ENCODE measurements at regions not wholly inside any gene's neighbourhood (a gene's known extent, or its start where the extent isn't known, plus 50 kb on each side); places are given as distances from the start of the nearest gene placed in this dataset.
A peak's percentile ranks its signal among the peaks of the same experiment; 100 is the strongest.

- Histone ChIP-seq H3K27ac (ENCODE audit: low read depth, low read length) (no peak overlapping the region), H3K9me3 (ENCODE audit: control insufficient read depth in 3 of 3, low read length in 3 of 3) (no peaks in the 10 kb centered on the region), H3K27me3 (ENCODE audit: control insufficient read depth in 3 of 3, insufficient read depth in 3 of 3, low read length in 3 of 3) (no peaks in the 10 kb centered on the region), H3K36me3 (ENCODE audit: control insufficient read depth in 3 of 3, insufficient read depth in 3 of 3, low read length in 3 of 3) (no peaks in the 10 kb centered on the region), H3K4me1 (ENCODE audit: control insufficient read depth in 3 of 3, insufficient read depth in 3 of 3, low read length in 3 of 3) (peaks cover 0 to 3% (median 0%) of the 10 kb centered on the region in 3 donors), H3K4me3 (ENCODE audit: low read length in 3 of 3) (no peak overlapping the region), H3K9ac (ENCODE audit: low read depth in 1 of 3, low read length in 3 of 3) (no peak overlapping the region)
Measured at GRCh38 chr12:23210573-23210972, 585.6 kb downstream of the ETNK1 start.

GRCh38 chr12:23211384-23212320 lies 586.7 kb downstream of the ETNK1 start:
- Histone ChIP-seq H3K27me3 (ENCODE audit: control insufficient read depth in 3 of 3, insufficient read depth in 3 of 3, low read length in 3 of 3) (no peaks in the 10 kb centered on the region), H3K9ac (ENCODE audit: low read depth in 1 of 3, low read length in 3 of 3) (no peak overlapping the region), H3K9me3 (ENCODE audit: control insufficient read depth in 3 of 3, low read length in 3 of 3) (peaks cover 0 to 4% (median 0%) of the 10 kb centered on the region in 3 donors), H3K4me3 (ENCODE audit: low read length in 3 of 3) (no peak overlapping the region), H3K27ac (ENCODE audit: low read depth, low read length) (no peak overlapping the region), H3K4me1 (ENCODE audit: control insufficient read depth in 3 of 3, insufficient read depth in 3 of 3, low read length in 3 of 3) (peaks cover 0 to 3% (median 0%) of the 10 kb centered on the region in 3 donors), H3K36me3 (ENCODE audit: control insufficient read depth in 3 of 3, insufficient read depth in 3 of 3, low read length in 3 of 3) (no peaks in the 10 kb centered on the region)

GRCh38 chr12:23217158-23217557 lies 592.2 kb downstream of the ETNK1 start:
- no peak overlapping the region for H3K9ac ChIP-seq (ENCODE audit: low read depth in 1 of 3, low read length in 3 of 3)
- no peak overlapping the region for H3K4me3 ChIP-seq (ENCODE audit: low read length in 3 of 3)
- no peaks in the 10 kb centered on the region for H3K36me3 ChIP-seq (ENCODE audit: control insufficient read depth in 3 of 3, insufficient read depth in 3 of 3, low read length in 3 of 3)
- peaks cover 0 to 4% (median 0%) of the 10 kb centered on the region in 3 donors for H3K9me3 ChIP-seq (ENCODE audit: control insufficient read depth in 3 of 3, low read length in 3 of 3)
- H3K27ac ChIP-seq (ENCODE audit: low read depth, low read length): no peak overlapping the region
- H3K27me3 ChIP-seq (ENCODE audit: control insufficient read depth in 3 of 3, insufficient read depth in 3 of 3, low read length in 3 of 3): no peaks in the 10 kb centered on the region
- H3K4me1 ChIP-seq (ENCODE audit: control insufficient read depth in 3 of 3, insufficient read depth in 3 of 3, low read length in 3 of 3): no peaks in the 10 kb centered on the region

- no peak overlapping the region for H3K4me3 ChIP-seq (ENCODE audit: low read length in 3 of 3)
- H3K27ac ChIP-seq (ENCODE audit: low read depth, low read length): no peak overlapping the region
- H3K36me3 ChIP-seq (ENCODE audit: control insufficient read depth in 3 of 3, insufficient read depth in 3 of 3, low read length in 3 of 3): no peaks in the 10 kb centered on the region
- H3K9ac ChIP-seq (ENCODE audit: low read depth in 1 of 3, low read length in 3 of 3): no peak overlapping the region
- H3K4me1 ChIP-seq (ENCODE audit: control insufficient read depth in 3 of 3, insufficient read depth in 3 of 3, low read length in 3 of 3): no peaks in the 10 kb centered on the region
- no peaks in the 10 kb centered on the region for H3K27me3 ChIP-seq (ENCODE audit: control insufficient read depth in 3 of 3, insufficient read depth in 3 of 3, low read length in 3 of 3)
- H3K9me3 ChIP-seq (ENCODE audit: control insufficient read depth in 3 of 3, low read length in 3 of 3): peaks cover 0 to 4% (median 0%) of the 10 kb centered on the region in 3 donors
Measured at GRCh38 chr12:23217667-23218066, 592.7 kb downstream of the ETNK1 start.

GRCh38 chr12:23221066-23221465 lies 596.1 kb downstream of the ETNK1 start:
- Histone ChIP-seq H3K4me3 (ENCODE audit: low read length in 3 of 3) (no peak overlapping the region), H3K27me3 (ENCODE audit: control insufficient read depth in 3 of 3, insufficient read depth in 3 of 3, low read length in 3 of 3) (no peaks in the 10 kb centered on the region), H3K9me3 (ENCODE audit: control insufficient read depth in 3 of 3, low read length in 3 of 3) (peaks cover 0 to under 1% (median 0%) of the 10 kb centered on the region in 3 donors), H3K36me3 (ENCODE audit: control insufficient read depth in 3 of 3, insufficient read depth in 3 of 3, low read length in 3 of 3) (no peaks in the 10 kb centered on the region), H3K27ac (ENCODE audit: low read depth, low read length) (no peak overlapping the region), H3K9ac (ENCODE audit: low read depth in 1 of 3, low read length in 3 of 3) (no peak overlapping the region), H3K4me1 (ENCODE audit: control insufficient read depth in 3 of 3, insufficient read depth in 3 of 3, low read length in 3 of 3) (no peaks in the 10 kb centered on the region)

- H3K4me1 ChIP-seq (ENCODE audit: control insufficient read depth in 3 of 3, insufficient read depth in 3 of 3, low read length in 3 of 3): no peaks in the 10 kb centered on the region
- H3K9me3 ChIP-seq (ENCODE audit: control insufficient read depth in 3 of 3, low read length in 3 of 3): no peaks in the 10 kb centered on the region
- no peaks in the 10 kb centered on the region for H3K36me3 ChIP-seq (ENCODE audit: control insufficient read depth in 3 of 3, insufficient read depth in 3 of 3, low read length in 3 of 3)
- H3K4me3 ChIP-seq (ENCODE audit: low read length in 3 of 3): no peak overlapping the region
- no peak overlapping the region for H3K9ac ChIP-seq (ENCODE audit: low read depth in 1 of 3, low read length in 3 of 3)
- no peaks in the 10 kb centered on the region for H3K27me3 ChIP-seq (ENCODE audit: control insufficient read depth in 3 of 3, insufficient read depth in 3 of 3, low read length in 3 of 3)
- no peak overlapping the region for H3K27ac ChIP-seq (ENCODE audit: low read depth, low read length)
Measured at GRCh38 chr12:23221926-23222325, 597.0 kb downstream of the ETNK1 start.

GRCh38 chr12:23222801-23223200 lies 597.8 kb downstream of the ETNK1 start:
- H3K4me3 ChIP-seq (ENCODE audit: low read length in 3 of 3): no peak overlapping the region
- no peaks in the 10 kb centered on the region for H3K27me3 ChIP-seq (ENCODE audit: control insufficient read depth in 3 of 3, insufficient read depth in 3 of 3, low read length in 3 of 3)
- H3K9me3 ChIP-seq (ENCODE audit: control insufficient read depth in 3 of 3, low read length in 3 of 3): no peaks in the 10 kb centered on the region
- no peaks in the 10 kb centered on the region for H3K4me1 ChIP-seq (ENCODE audit: control insufficient read depth in 3 of 3, insufficient read depth in 3 of 3, low read length in 3 of 3)
- H3K36me3 ChIP-seq (ENCODE audit: control insufficient read depth in 3 of 3, insufficient read depth in 3 of 3, low read length in 3 of 3): no peaks in the 10 kb centered on the region
- H3K27ac ChIP-seq (ENCODE audit: low read depth, low read length): no peak overlapping the region
- H3K9ac ChIP-seq (ENCODE audit: low read depth in 1 of 3, low read length in 3 of 3): no peak overlapping the region

GRCh38 chr12:23228101-23228500 lies 603.1 kb downstream of the ETNK1 start:
- H3K36me3 ChIP-seq (ENCODE audit: control insufficient read depth in 3 of 3, insufficient read depth in 3 of 3, low read length in 3 of 3): no peaks in the 10 kb centered on the region
- no peaks in the 10 kb centered on the region for H3K9me3 ChIP-seq (ENCODE audit: control insufficient read depth in 3 of 3, low read length in 3 of 3)
- H3K9ac ChIP-seq (ENCODE audit: low read depth in 1 of 3, low read length in 3 of 3): no peak overlapping the region
- H3K4me1 ChIP-seq (ENCODE audit: control insufficient read depth in 3 of 3, insufficient read depth in 3 of 3, low read length in 3 of 3): peaks cover 0 to 3% (median 0%) of the 10 kb centered on the region in 3 donors
- H3K27me3 ChIP-seq (ENCODE audit: control insufficient read depth in 3 of 3, insufficient read depth in 3 of 3, low read length in 3 of 3): no peaks in the 10 kb centered on the region
- H3K27ac ChIP-seq (ENCODE audit: low read depth, low read length): peak overlapping the region; percentile 55
- H3K4me3 ChIP-seq (ENCODE audit: low read length in 3 of 3): no peak overlapping the region

GRCh38 chr12:23230899-23231298 lies 605.9 kb downstream of the ETNK1 start:
- Histone ChIP-seq H3K9ac (ENCODE audit: low read depth in 1 of 3, low read length in 3 of 3) (no peak overlapping the region), H3K4me3 (ENCODE audit: low read length in 3 of 3) (no peak overlapping the region), H3K4me1 (ENCODE audit: control insufficient read depth in 3 of 3, insufficient read depth in 3 of 3, low read length in 3 of 3) (peaks cover 0 to 3% (median 0%) of the 10 kb centered on the region in 3 donors), H3K36me3 (ENCODE audit: control insufficient read depth in 3 of 3, insufficient read depth in 3 of 3, low read length in 3 of 3) (no peaks in the 10 kb centered on the region), H3K27me3 (ENCODE audit: control insufficient read depth in 3 of 3, insufficient read depth in 3 of 3, low read length in 3 of 3) (no peaks in the 10 kb centered on the region), H3K9me3 (ENCODE audit: control insufficient read depth in 3 of 3, low read length in 3 of 3) (no peaks in the 10 kb centered on the region), H3K27ac (ENCODE audit: low read depth, low read length) (no peak overlapping the region)

- Histone ChIP-seq H3K27me3 (ENCODE audit: control insufficient read depth in 3 of 3, insufficient read depth in 3 of 3, low read length in 3 of 3) (no peaks in the 10 kb centered on the region), H3K4me1 (ENCODE audit: control insufficient read depth in 3 of 3, insufficient read depth in 3 of 3, low read length in 3 of 3) (no peaks in the 10 kb centered on the region), H3K9ac (ENCODE audit: low read depth in 1 of 3, low read length in 3 of 3) (no peak overlapping the region), H3K27ac (ENCODE audit: low read depth, low read length) (no peak overlapping the region), H3K36me3 (ENCODE audit: control insufficient read depth in 3 of 3, insufficient read depth in 3 of 3, low read length in 3 of 3) (no peaks in the 10 kb centered on the region), H3K9me3 (ENCODE audit: control insufficient read depth in 3 of 3, low read length in 3 of 3) (no peaks in the 10 kb centered on the region), H3K4me3 (ENCODE audit: low read length in 3 of 3) (no peak overlapping the region)
Measured at GRCh38 chr12:23236066-23236780, 611.3 kb downstream of the ETNK1 start.
